ENCODE measurements at regions not wholly inside any gene's neighbourhood (a gene's known extent, or its start where the extent isn't known, plus 50 kb on each side); places are given as distances from the start of the nearest gene placed in this dataset.

DNA sequence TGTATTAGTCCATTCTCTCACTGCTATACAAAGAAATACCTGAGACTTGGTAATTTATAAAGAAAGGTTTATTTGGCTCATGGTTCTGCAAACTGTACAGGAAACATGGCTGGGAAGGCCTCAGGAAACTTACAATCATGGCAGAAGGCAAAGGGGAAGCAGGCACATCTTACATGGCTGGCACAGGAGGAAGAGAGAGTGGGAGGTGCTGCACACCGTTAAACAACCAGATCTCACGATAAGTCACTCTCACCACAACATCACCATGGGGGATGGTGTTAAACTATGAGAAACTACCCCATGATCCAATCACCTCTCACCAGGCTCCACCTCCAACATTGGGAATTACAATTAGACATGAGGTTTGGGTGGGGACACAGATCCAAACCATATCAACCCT, 191.8 kb upstream of the PLXNC1 start:
- Mint-ChIP-seq H3K27ac (ENCODE audit: unreplicated experiment) (no peak overlapping the region), H3K9me3 (ENCODE audit: unreplicated experiment) (no peaks in the 10 kb centered on the region), H3K4me1 (ENCODE audit: low read depth, unreplicated experiment) (no peaks in the 10 kb centered on the region), H3K4me3 (ENCODE audit: unreplicated experiment) (no peak overlapping the region), H3K27me3 (ENCODE audit: unreplicated experiment) (peaks cover 3% of the 10 kb centered on the region), H3K36me3 (ENCODE audit: unreplicated experiment) (peaks cover 8% of the 10 kb centered on the region)
- TF ChIP-seq, protein P1, sequence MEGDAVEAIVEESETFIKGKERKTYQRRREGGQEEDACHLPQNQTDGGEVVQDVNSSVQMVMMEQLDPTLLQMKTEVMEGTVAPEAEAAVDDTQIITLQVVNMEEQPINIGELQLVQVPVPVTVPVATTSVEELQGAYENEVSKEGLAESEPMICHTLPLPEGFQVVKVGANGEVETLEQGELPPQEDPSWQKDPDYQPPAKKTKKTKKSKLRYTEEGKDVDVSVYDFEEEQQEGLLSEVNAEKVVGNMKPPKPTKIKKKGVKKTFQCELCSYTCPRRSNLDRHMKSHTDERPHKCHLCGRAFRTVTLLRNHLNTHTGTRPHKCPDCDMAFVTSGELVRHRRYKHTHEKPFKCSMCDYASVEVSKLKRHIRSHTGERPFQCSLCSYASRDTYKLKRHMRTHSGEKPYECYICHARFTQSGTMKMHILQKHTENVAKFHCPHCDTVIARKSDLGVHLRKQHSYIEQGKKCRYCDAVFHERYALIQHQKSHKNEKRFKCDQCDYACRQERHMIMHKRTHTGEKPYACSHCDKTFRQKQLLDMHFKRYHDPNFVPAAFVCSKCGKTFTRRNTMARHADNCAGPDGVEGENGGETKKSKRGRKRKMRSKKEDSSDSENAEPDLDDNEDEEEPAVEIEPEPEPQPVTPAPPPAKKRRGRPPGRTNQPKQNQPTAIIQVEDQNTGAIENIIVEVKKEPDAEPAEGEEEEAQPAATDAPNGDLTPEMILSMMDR (IDR thresholded peaks at IDR 0.05; ENCODE audit: partially characterized antibody, unreplicated experiment), result no peak
- no peak for DNase-seq

DNA sequence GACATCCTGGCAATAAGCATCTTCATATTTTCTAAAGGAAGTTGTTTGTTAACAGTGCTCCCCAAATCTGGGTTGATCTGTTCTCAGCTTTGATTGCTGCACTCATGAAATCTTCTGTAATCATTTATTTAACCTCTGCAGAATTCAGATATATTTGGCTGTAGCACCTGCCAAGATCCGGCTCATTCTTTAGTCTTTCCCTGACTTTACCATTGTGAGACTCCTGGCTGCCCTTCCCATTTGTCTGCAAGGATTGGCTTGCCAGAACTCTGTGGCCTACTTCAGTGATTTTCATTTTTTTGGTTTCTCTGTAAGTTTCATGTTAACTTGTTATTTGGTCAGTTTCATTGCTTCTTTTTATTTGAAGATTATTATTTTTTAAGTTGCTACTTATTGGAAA, 191.2 kb upstream of the PLXNC1 start:
- Mint-ChIP-seq H3K36me3 (ENCODE audit: unreplicated experiment) (peaks cover 8% of the 10 kb centered on the region), H3K9me3 (ENCODE audit: unreplicated experiment) (no peaks in the 10 kb centered on the region), H3K27ac (ENCODE audit: unreplicated experiment) (no peak overlapping the region), H3K4me1 (ENCODE audit: low read depth, unreplicated experiment) (no peaks in the 10 kb centered on the region), H3K4me3 (ENCODE audit: unreplicated experiment) (no peak overlapping the region), H3K27me3 (ENCODE audit: unreplicated experiment) (peaks cover 3% of the 10 kb centered on the region)
- TF ChIP-seq, protein P1 (IDR thresholded peaks at IDR 0.05; ENCODE audit: partially characterized antibody, unreplicated experiment), result no peak
- no peak for DNase-seq

DNA sequence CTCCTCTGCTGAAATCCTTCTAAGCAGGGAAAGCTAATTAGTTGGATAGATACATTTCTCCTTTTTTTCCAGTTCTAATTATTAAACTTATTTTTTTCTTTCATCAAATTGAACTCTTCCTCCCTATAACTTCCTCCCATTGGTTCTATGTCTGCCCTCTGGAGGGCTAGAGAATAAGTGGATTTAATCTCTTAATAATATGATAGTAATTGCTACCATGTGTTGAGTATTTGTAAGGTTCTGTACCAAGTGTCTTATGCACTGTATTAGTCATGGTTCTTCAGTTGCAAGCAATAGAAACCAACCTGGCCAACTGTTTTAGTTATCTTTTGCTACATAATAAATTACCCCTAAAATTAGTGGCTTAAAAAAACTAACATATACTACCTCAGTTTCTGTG, 190.5 kb upstream of the PLXNC1 start:
- no peak overlapping the region for H3K27ac Mint-ChIP-seq (ENCODE audit: unreplicated experiment)
- peaks cover 3% of the 10 kb centered on the region for H3K27me3 Mint-ChIP-seq (ENCODE audit: unreplicated experiment)
- TF ChIP-seq, protein P1 (IDR thresholded peaks at IDR 0.05; ENCODE audit: partially characterized antibody, unreplicated experiment), result no peak
- H3K36me3 Mint-ChIP-seq (ENCODE audit: unreplicated experiment), result peaks cover 8% of the 10 kb centered on the region
- H3K4me1 Mint-ChIP-seq (ENCODE audit: low read depth, unreplicated experiment), result no peaks in the 10 kb centered on the region
- no peak overlapping the region for H3K4me3 Mint-ChIP-seq (ENCODE audit: unreplicated experiment)
- DNase-seq, result no peak
- no peaks in the 10 kb centered on the region for H3K9me3 Mint-ChIP-seq (ENCODE audit: unreplicated experiment)

DNA sequence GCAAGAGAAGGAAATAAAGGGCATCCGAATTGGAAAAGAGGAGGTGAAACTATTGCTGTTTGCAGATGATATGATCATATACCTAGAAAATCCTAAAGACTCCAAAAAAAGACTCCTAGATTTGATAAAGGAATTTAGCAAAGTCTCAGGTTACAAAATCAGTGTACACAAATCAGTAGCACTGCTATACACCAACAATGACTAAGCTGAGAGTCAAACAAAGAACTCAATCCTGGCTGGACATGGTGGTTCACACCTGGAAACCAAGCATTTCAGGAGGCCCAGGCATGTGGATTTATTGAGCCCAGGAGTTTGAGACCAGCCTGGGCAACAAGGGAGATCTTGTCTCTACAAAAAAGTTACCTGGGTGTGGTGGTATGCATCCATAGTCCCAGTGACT, 188.7 kb upstream of the PLXNC1 start:
- Mint-ChIP-seq H3K36me3 (ENCODE audit: unreplicated experiment) (peaks cover 8% of the 10 kb centered on the region), H3K4me3 (ENCODE audit: unreplicated experiment) (no peak overlapping the region), H3K4me1 (ENCODE audit: low read depth, unreplicated experiment) (no peaks in the 10 kb centered on the region), H3K9me3 (ENCODE audit: unreplicated experiment) (no peaks in the 10 kb centered on the region), H3K27ac (ENCODE audit: unreplicated experiment) (no peak overlapping the region), H3K27me3 (ENCODE audit: unreplicated experiment) (peaks cover 3% of the 10 kb centered on the region)
- TF ChIP-seq, protein P1 (IDR thresholded peaks at IDR 0.05; ENCODE audit: partially characterized antibody, unreplicated experiment), result no peak
- DNase-seq, result no peak

DNA sequence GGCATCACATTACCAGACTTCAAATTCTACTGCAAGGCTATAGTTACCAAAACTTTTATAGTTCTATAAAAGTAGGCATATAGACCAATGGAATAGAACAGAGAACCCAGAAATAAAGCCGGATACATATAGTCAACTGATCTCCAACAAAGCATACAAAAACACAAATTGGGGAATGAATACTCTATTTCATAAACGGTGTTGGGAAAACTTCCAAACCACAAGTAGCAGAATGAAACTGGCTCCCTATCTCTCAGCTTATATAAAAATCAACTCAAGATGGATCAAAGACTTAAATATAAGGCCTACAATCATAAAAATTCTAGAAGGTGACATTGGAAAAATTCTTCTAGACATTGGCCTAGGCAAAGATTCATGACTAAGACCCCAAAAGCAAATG, 187.9 kb upstream of the PLXNC1 start:
- Mint-ChIP-seq H3K27ac (ENCODE audit: unreplicated experiment) (no peak overlapping the region), H3K4me3 (ENCODE audit: unreplicated experiment) (no peak overlapping the region), H3K27me3 (ENCODE audit: unreplicated experiment) (peaks cover 3% of the 10 kb centered on the region), H3K4me1 (ENCODE audit: low read depth, unreplicated experiment) (no peaks in the 10 kb centered on the region), H3K9me3 (ENCODE audit: unreplicated experiment) (no peaks in the 10 kb centered on the region), H3K36me3 (ENCODE audit: unreplicated experiment) (peaks cover 6% of the 10 kb centered on the region)
- DNase-seq, result no peak
- TF ChIP-seq, protein P1 (IDR thresholded peaks at IDR 0.05; ENCODE audit: partially characterized antibody, unreplicated experiment), result no peak

All from glutamatergic neuron (in vitro differentiated cells).